Sigmoid colon (tissue), 6 donors: ENCODE measurements at regions not wholly inside any gene's neighbourhood (a gene's known extent, or its start where the extent isn't known, plus 50 kb on each side); places are given as distances from the start of the nearest gene placed in this dataset.

Experiments used
- DNase-seq: peaks from one replicate; pipeline ENCODE4 v3.0.0-alpha.2; 2019
- H3K27ac ChIP-seq, 4 donors: fragments of 200-600 bp; sonication (generic); one replicate each; pipeline ENCODE4 v1.5.1; 2016 to 2019; ENCODE audit warnings: mild to moderate bottlenecking in 1 of 4
- H3K27me3 ChIP-seq, 3 donors: fragments of 200-600 bp; sonication (generic); one replicate each; pipeline ENCODE4 v1.5.1; 2019; ENCODE audit warnings: mild to moderate bottlenecking in 1 of 3
- H3K36me3 ChIP-seq, 4 donors: fragments of 200-600 bp; sonication (generic); one replicate each; pipeline ENCODE4 v1.5.1; 2016 to 2019
- H3K4me1 ChIP-seq, 4 donors: fragments of 200-600 bp; sonication (generic); one replicate each; pipeline ENCODE4 v1.5.1; 2017 to 2019
- H3K4me3 ChIP-seq, 4 donors: fragments of 200-600 bp; sonication (generic); one replicate each; pipeline ENCODE4 v1.5.1; 2017 to 2019; ENCODE audit warnings: mild to moderate bottlenecking in 2 of 4, moderate library complexity in 1 of 4
- H3K9me3 ChIP-seq, 4 donors: fragments of 200-600 bp in 3 of 4; sonication (generic) in 3 of 4; one replicate each; pipeline versions ENCODE4 v1.5.1 to v1.6.1; 2013 to 2019
- EP300 ChIP-seq, 4 donors: sonication (generic); formaldehyde crosslinking; IDR thresholded peaks; one replicate each; pipeline ENCODE4 v1.6.1; 2017; ENCODE audit warnings: antibody characterized with exemption in 4 of 4
- POLR2A ChIP-seq, 2 donors: fragments of 450-650 bp; IDR thresholded peaks; one replicate each; pipeline ENCODE4 v1.6.1; 2016; ENCODE audit warnings: antibody characterized with exemption in 2 of 2, mild to moderate bottlenecking in 2 of 2, moderate library complexity in 2 of 2
- POLR2AphosphoS5 ChIP-seq, 4 donors: sonication (generic); formaldehyde crosslinking; IDR thresholded peaks; one replicate each; pipeline ENCODE4 v1.6.1; 2017; ENCODE audit warnings: antibody characterized with exemption in 4 of 4
- WGBS, 2 donors: extraction: QIAGEN DNeasy Blood & Tissue Kit; methylation state at CpG; one replicate each; pipeline ENCODE4 v1.1.7; 2013; 5-methylcytosine and 5-hydroxymethylcytosine counted together
- intact Hi-C: fragments of 100-400 bp; cut with DNase I; formaldehyde crosslinking; loops from one replicate; pipeline ENCODE4 v1.15.1; 2023
- TF ChIP-seq, protein P1 (sequence below), 4 experiments: fragments of 450-650 bp in 3 of 4; fragments of 200-600 bp in 1 of 4; IDR thresholded peaks; one replicate each; pipeline ENCODE4 v1.5.1; 2016 to 2019; ENCODE audit warnings: antibody characterized with exemption in 4 of 4, mild to moderate bottlenecking in 3 of 4, moderate library complexity in 2 of 4
- donor health status: healthy with polysubstance abuse.
- donor health status: healthy.

DNA sequence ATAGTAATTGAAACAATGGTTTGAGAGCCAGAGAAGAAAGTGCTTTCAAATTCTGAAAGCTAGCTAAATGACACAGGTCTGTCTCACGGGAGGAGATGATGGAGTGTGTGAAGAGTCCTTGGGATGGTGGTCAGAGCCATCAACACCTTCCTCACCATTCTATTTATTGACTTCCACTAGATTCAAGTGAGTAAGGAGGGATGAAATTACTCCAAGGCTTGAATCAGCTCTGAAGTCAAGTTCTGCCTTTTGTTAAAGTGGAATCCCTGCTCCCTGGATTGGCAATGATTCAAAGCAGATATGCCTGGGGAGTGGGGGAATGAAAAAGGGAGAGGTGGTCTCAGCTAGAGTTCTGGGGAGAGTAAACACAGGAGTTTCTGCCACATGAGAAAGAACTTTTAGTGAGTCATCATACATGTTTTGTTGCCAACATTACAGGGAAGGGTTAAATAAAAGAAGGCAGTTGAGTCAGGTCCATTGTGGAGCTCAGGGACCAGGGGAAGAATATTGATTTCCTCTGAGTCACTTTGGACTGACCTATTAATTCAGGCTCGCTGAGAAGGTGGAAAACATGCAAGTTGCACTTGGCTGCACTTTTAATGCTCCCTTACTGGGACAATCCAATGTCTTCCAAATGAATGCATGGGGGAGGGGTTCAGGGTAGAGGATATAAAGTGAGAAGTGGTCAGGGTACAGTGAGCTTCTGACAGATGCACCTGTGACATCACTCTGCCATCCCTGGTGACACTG, 142.7 kb downstream of the TBX5 start:
- Histone ChIP-seq H3K36me3 (no peaks in the 10 kb centered on the region), H3K4me3 (no peak overlapping the region), H3K27me3 (peaks cover 0 to 5% (median 0%) of the 10 kb centered on the region in 3 donors), H3K9me3 (no peaks in the 10 kb centered on the region), H3K4me1 (no peaks in the 10 kb centered on the region), H3K27ac (no peak overlapping the region)
- 52 to 71% methylated on average over 2 of the region's 2 CpGs for WGBS, 2 donors
- TF ChIP-seq, protein P1, sequence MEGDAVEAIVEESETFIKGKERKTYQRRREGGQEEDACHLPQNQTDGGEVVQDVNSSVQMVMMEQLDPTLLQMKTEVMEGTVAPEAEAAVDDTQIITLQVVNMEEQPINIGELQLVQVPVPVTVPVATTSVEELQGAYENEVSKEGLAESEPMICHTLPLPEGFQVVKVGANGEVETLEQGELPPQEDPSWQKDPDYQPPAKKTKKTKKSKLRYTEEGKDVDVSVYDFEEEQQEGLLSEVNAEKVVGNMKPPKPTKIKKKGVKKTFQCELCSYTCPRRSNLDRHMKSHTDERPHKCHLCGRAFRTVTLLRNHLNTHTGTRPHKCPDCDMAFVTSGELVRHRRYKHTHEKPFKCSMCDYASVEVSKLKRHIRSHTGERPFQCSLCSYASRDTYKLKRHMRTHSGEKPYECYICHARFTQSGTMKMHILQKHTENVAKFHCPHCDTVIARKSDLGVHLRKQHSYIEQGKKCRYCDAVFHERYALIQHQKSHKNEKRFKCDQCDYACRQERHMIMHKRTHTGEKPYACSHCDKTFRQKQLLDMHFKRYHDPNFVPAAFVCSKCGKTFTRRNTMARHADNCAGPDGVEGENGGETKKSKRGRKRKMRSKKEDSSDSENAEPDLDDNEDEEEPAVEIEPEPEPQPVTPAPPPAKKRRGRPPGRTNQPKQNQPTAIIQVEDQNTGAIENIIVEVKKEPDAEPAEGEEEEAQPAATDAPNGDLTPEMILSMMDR (IDR thresholded peaks at IDR 0.05) = no peak
- TF ChIP-seq EP300 (IDR thresholded peaks at IDR 0.05) = no peak
- no peak for TF ChIP-seq POLR2AphosphoS5 (IDR thresholded peaks at IDR 0.05)
- no peak for TF ChIP-seq POLR2A (IDR thresholded peaks at IDR 0.05)
- no peak for DNase-seq
- intact Hi-C loops = no loop called here

DNA sequence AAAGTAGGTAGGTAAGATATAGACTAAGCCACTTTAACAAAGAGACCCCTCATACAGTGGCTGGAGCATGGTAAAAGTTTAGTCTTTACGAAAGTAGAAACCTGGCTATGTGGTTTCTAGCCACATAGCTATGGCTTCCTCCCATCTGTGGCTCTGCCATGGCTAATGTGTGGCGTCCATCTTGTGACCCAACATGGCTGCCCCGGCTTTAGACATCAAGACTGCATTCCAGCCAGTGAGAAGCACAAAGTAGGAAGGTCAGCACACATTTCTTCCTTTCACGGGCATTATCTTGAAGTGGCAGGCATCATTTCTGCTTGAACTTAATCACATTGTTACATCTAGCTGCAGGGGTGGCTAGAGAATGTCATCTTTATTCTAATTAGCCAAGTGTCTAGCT, 148.3 kb downstream of the TBX5 start:
- Histone ChIP-seq H3K9me3 (no peaks in the 10 kb centered on the region), H3K4me3 (no peak overlapping the region), H3K4me1 (peaks cover 0 to 12% (median 0%) of the 10 kb centered on the region in 4 donors), H3K27me3 (peaks cover 0 to 7% (median 0%) of the 10 kb centered on the region in 3 donors), H3K36me3 (no peaks in the 10 kb centered on the region), H3K27ac (no peak overlapping the region)
- WGBS, 2 donors = 80 to 84% methylated on average over 4 of the region's 4 CpGs
- DNase-seq = no peak
- intact Hi-C loops = no loop called here
- TF ChIP-seq POLR2AphosphoS5 (IDR thresholded peaks at IDR 0.05) (no peak), POLR2A (IDR thresholded peaks at IDR 0.05) (no peak), EP300 (IDR thresholded peaks at IDR 0.05) (no peak)
- TF ChIP-seq, protein P1 (IDR thresholded peaks at IDR 0.05) = no peak

DNA sequence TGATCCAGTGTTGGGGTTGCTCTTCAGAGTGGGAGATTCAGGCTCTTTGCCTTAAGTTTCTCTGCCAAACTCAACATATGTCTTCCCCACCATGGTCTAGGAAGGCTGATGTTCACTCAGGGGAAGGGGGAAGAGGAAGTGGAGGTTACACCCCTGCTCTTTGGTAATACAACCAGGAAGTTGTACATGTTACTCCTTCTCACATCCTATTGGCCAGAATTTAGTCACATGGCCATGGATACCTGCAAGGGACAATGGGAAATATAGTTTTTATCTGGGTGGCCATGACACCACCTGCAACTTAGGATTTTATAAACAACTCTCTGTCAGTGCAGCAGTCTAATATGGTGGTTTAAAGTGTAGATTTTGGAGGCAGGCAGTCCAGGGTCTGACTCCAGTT, 150.9 kb downstream of the TBX5 start:
- Histone ChIP-seq H3K4me3 (no peak overlapping the region), H3K9me3 (no peaks in the 10 kb centered on the region), H3K36me3 (no peaks in the 10 kb centered on the region), H3K4me1 (peaks cover 0 to 12% (median 0%) of the 10 kb centered on the region in 4 donors), H3K27me3 (peaks cover 0 to 7% (median 0%) of the 10 kb centered on the region in 3 donors), H3K27ac (no peak overlapping the region)
- no peak for DNase-seq
- intact Hi-C loops = no loop called here
- no peak for TF ChIP-seq EP300 (IDR thresholded peaks at IDR 0.05)
- TF ChIP-seq POLR2A (IDR thresholded peaks at IDR 0.05) = no peak
- TF ChIP-seq, protein P1 (IDR thresholded peaks at IDR 0.05) = no peak
- TF ChIP-seq POLR2AphosphoS5 (IDR thresholded peaks at IDR 0.05) = no peak

DNA sequence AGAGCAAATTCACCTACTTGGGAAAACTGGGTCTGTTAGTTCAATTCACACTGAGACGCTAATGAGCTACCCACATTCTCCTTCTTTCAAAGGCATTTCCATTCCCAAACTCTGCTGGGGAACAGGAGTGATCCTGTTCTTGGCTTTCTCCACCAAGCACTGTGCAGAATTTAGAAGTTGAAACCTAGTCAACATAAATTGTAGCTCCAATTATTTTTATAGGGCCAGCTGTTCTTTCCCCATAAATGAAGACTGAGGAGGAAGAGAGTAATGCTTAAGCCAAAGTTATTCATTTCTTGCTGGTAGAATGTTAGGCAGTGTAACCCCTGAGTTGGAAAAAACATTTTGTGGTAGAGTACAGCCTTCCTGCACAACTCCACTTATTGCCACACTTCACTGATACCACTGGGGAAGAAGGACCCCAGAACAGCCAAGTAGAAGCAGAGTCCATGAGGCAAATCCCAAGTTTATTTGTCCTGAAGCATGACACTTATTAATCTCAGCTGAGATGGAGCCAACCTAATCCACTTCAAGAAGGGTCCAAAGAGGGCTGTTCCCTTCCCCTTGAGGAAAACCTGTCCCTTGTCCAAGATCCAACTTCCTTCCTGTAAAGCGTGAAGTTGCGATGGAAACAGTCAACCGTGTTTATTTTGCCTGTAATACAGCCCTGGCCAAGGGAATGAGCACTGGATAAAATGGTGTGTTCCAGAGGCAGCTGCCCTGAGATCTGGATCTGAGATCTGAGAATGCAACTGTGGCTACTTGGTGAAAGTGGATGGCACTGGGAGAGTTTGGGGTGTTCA, 151.8 kb downstream of the TBX5 start:
- no peak overlapping the region for H3K4me3 ChIP-seq
- 76 to 78% methylated on average over 4 of the region's 4 CpGs for WGBS, 2 donors
- H3K27ac ChIP-seq = no peak overlapping the region
- H3K9me3 ChIP-seq = no peaks in the 10 kb centered on the region
- DNase-seq = no peak
- H3K27me3 ChIP-seq = peaks cover 0 to 7% (median 0%) of the 10 kb centered on the region in 3 donors
- intact Hi-C loops = no loop called here
- peaks cover 0 to 12% (median 0%) of the 10 kb centered on the region in 4 donors for H3K4me1 ChIP-seq
- TF ChIP-seq EP300 (IDR thresholded peaks at IDR 0.05) (no peak), POLR2AphosphoS5 (IDR thresholded peaks at IDR 0.05) (no peak), POLR2A (IDR thresholded peaks at IDR 0.05) (no peak)
- TF ChIP-seq, protein P1 (IDR thresholded peaks at IDR 0.05) = no peak
- H3K36me3 ChIP-seq = no peaks in the 10 kb centered on the region
